GM21825 (cell line): ENCODE measurements at regions not wholly inside any gene's neighbourhood (a gene's known extent, or its start where the extent isn't known, plus 50 kb on each side); places are given as distances from the start of the nearest gene placed in this dataset.
"Not testable (repeated sequence)": the region's sequence is repeated elsewhere in the genome, so short reads cannot be mapped to it uniquely, and the experiment has no call there.

Experiments used
- ATAC-seq: cut with Tn5 transposase; IDR thresholded peaks from one replicate; pipeline ENCODE4 v1.9.1; 2021; ENCODE audit warnings: mild to moderate bottlenecking, moderate library complexity; ENCODE audit not compliant: unreplicated experiment

- no peak for ATAC-seq
Observed at GRCh38 chr10:8817299-8817698, 762.8 kb downstream of the GATA3 start.

- no peak for ATAC-seq
Observed at GRCh38 chr10:8825611-8826010, 771.1 kb downstream of the GATA3 start.

GRCh38 chr10:8829592-8829991 is 775.1 kb downstream of the GATA3 start:
- ATAC-seq = no peak

- ATAC-seq = no peak
Observed at GRCh38 chr10:8830048-8830447, 775.6 kb downstream of the GATA3 start.

- no peak for ATAC-seq
Observed at GRCh38 chr10:8830876-8831275, 776.4 kb downstream of the GATA3 start.

GRCh38 chr10:8835453-8836167 is 781.1 kb downstream of the GATA3 start:
- ATAC-seq = no peak

GRCh38 chr10:8840356-8840755 is 785.9 kb downstream of the GATA3 start:
- ATAC-seq = no peak

- no peak for ATAC-seq
Observed at GRCh38 chr10:8844141-8844540, 789.7 kb downstream of the GATA3 start.

GRCh38 chr10:8852546-8852945 is 798.1 kb downstream of the GATA3 start:
- no peak for ATAC-seq

GRCh38 chr10:8853048-8853447 is 798.6 kb downstream of the GATA3 start:
- no peak for ATAC-seq

- not testable (repeated sequence) for ATAC-seq
Observed at GRCh38 chr10:8868924-8869323, 814.4 kb downstream of the GATA3 start.

GRCh38 chr10:8873310-8873709 is 818.8 kb downstream of the GATA3 start:
- ATAC-seq = no peak

GRCh38 chr10:8874268-8874667 is 819.8 kb downstream of the GATA3 start:
- no peak for ATAC-seq

- no peak for ATAC-seq
Observed at GRCh38 chr10:8874972-8875371, 820.5 kb downstream of the GATA3 start.

GRCh38 chr10:8876171-8876570 is 821.7 kb downstream of the GATA3 start:
- no peak for ATAC-seq

GRCh38 chr10:8889538-8889937 is 835.0 kb downstream of the GATA3 start:
- ATAC-seq = no peak

GRCh38 chr10:8893102-8893501 is 838.6 kb downstream of the GATA3 start:
- no peak for ATAC-seq

- no peak for ATAC-seq
Observed at GRCh38 chr10:8894148-8894547, 839.7 kb downstream of the GATA3 start.

GRCh38 chr10:8897769-8898168 is 843.3 kb downstream of the GATA3 start:
- ATAC-seq = no peak

- ATAC-seq = no peak
Observed at GRCh38 chr10:8898745-8899330, 844.4 kb downstream of the GATA3 start.

- ATAC-seq = no peak
Observed at GRCh38 chr10:8902926-8903325, 848.4 kb downstream of the GATA3 start.

- no peak for ATAC-seq
Observed at GRCh38 chr10:8908013-8908412, 853.5 kb downstream of the GATA3 start.

- ATAC-seq = no peak
Observed at GRCh38 chr10:8910314-8910713, 855.8 kb downstream of the GATA3 start.
